NT2/D1 (cell line): ENCODE measurements at regions not wholly inside any gene's neighbourhood (a gene's known extent, or its start where the extent isn't known, plus 50 kb on each side); places are given as distances from the start of the nearest gene placed in this dataset.
"Not testable (repeated sequence)": the region's sequence is repeated elsewhere in the genome, so short reads cannot be mapped to it uniquely, and the experiment has no call there.

Experiments used
- DNase-seq: peaks from one replicate; pipeline ENCODE4 v3.0.0-alpha.2; 2011; ENCODE audit warnings: low read depth, low spot score
- H3K27me3 ChIP-seq: 2 replicates; pipeline ENCODE4 v1.6.0; 2011; ENCODE audit warnings: mild to moderate bottlenecking; ENCODE audit not compliant: insufficient read length, insufficient read depth
- H3K36me3 ChIP-seq: 2 replicates; pipeline ENCODE4 v1.6.1; 2011; ENCODE audit warnings: mild to moderate bottlenecking, low read length, mixed read lengths; ENCODE audit not compliant: insufficient read depth, insufficient read length
- H3K4me1 ChIP-seq: 2 replicates; pipeline ENCODE4 v1.5.1; 2011; ENCODE audit not compliant: insufficient read depth, insufficient read length
- H3K4me3 ChIP-seq: 2 replicates; pipeline ENCODE4 v1.5.1; 2011; ENCODE audit warnings: low read depth; ENCODE audit not compliant: insufficient read length
- H3K9ac ChIP-seq: 2 replicates; pipeline ENCODE4 v1.6.0; 2011; ENCODE audit warnings: low read depth; ENCODE audit not compliant: insufficient read length
- H3K9me3 ChIP-seq: 2 replicates; pipeline ENCODE4 v1.5.1; 2011; ENCODE audit warnings: mild to moderate bottlenecking, low read length; ENCODE audit not compliant: insufficient read depth
- SUZ12 ChIP-seq: IDR thresholded peaks from 2 replicates; pipeline ENCODE4 v1.6.1; 2011; ENCODE audit not compliant: insufficient read length, insufficient read depth; ENCODE audit errors: extremely low read depth
- YY1 ChIP-seq: IDR thresholded peaks from 2 replicates; pipeline ENCODE4 v1.6.1; 2011; ENCODE audit not compliant: insufficient read length, insufficient read depth
- ZNF274 ChIP-seq: IDR thresholded peaks from 2 replicates; pipeline ENCODE4 v1.6.1; 2011; ENCODE audit warnings: mild to moderate bottlenecking, low read depth, low read length

- DNase-seq: no peak
- Histone ChIP-seq H3K9me3 (no peaks in the 10 kb centered on the region), H3K9ac (no peak overlapping the region), H3K27me3 (no peaks in the 10 kb centered on the region), H3K4me1 (no peaks in the 10 kb centered on the region), H3K36me3 (no peaks in the 10 kb centered on the region), H3K4me3 (no peak overlapping the region)
- TF ChIP-seq SUZ12: no peak
- no peak for TF ChIP-seq ZNF274
- no peak for TF ChIP-seq YY1
Observed at GRCh38 chr2:154556607-154557006, 141.9 kb upstream of the KCNJ3 start.

GRCh38 chr2:154557906-154558305, 140.6 kb upstream of the KCNJ3 start:
- Histone ChIP-seq H3K4me1 (no peaks in the 10 kb centered on the region), H3K36me3 (no peaks in the 10 kb centered on the region), H3K4me3 (no peak overlapping the region), H3K27me3 (no peaks in the 10 kb centered on the region), H3K9ac (no peak overlapping the region), H3K9me3 (no peaks in the 10 kb centered on the region)
- TF ChIP-seq YY1 (no peak), ZNF274 (no peak), SUZ12 (no peak)
- no peak for DNase-seq

- Histone ChIP-seq H3K9me3 (peaks cover 10% of the 10 kb centered on the region; the same call in 1 of the 2 replicates), H3K9ac (no peak overlapping the region), H3K36me3 (no peaks in the 10 kb centered on the region), H3K4me1 (no peaks in the 10 kb centered on the region), H3K27me3 (no peaks in the 10 kb centered on the region), H3K4me3 (no peak overlapping the region)
- DNase-seq: no peak
- no peak for TF ChIP-seq YY1
- TF ChIP-seq ZNF274: no peak
- TF ChIP-seq SUZ12: no peak
Observed at GRCh38 chr2:154565433-154565832, 133.1 kb upstream of the KCNJ3 start.

- DNase-seq: no peak
- Histone ChIP-seq H3K36me3 (no peaks in the 10 kb centered on the region), H3K9me3 (peaks cover 10% of the 10 kb centered on the region; the same call in 1 of the 2 replicates), H3K9ac (no peak overlapping the region), H3K27me3 (no peaks in the 10 kb centered on the region), H3K4me3 (no peak overlapping the region), H3K4me1 (no peaks in the 10 kb centered on the region)
- TF ChIP-seq SUZ12: no peak
- TF ChIP-seq ZNF274: no peak
- TF ChIP-seq YY1: no peak
Observed at GRCh38 chr2:154568413-154568812, 130.1 kb upstream of the KCNJ3 start.

- no peak overlapping the region for H3K4me3 ChIP-seq
- peaks cover 7% of the 10 kb centered on the region; the same call in 1 of the 2 replicates for H3K9me3 ChIP-seq
- no peaks in the 10 kb centered on the region for H3K4me1 ChIP-seq
- H3K36me3 ChIP-seq: no peaks in the 10 kb centered on the region
- no peaks in the 10 kb centered on the region for H3K27me3 ChIP-seq
- H3K9ac ChIP-seq: no peak overlapping the region
- TF ChIP-seq SUZ12 (no peak), ZNF274 (no peak), YY1 (no peak)
- DNase-seq: no peak
Observed at GRCh38 chr2:154570501-154570900, 128.0 kb upstream of the KCNJ3 start.

- H3K9ac ChIP-seq, H3K27me3 ChIP-seq, H3K36me3 ChIP-seq, H3K9me3 ChIP-seq, H3K4me3 ChIP-seq, H3K4me1 ChIP-seq, DNase-seq: not testable (repeated sequence)
Observed at GRCh38 chr2:154576699-154577098, 121.8 kb upstream of the KCNJ3 start.

- H3K9ac ChIP-seq: no peak overlapping the region
- no peak overlapping the region for H3K4me3 ChIP-seq
- no peaks in the 10 kb centered on the region for H3K36me3 ChIP-seq
- H3K4me1 ChIP-seq: no peaks in the 10 kb centered on the region
- H3K9me3 ChIP-seq: no peaks in the 10 kb centered on the region
- no peaks in the 10 kb centered on the region for H3K27me3 ChIP-seq
- TF ChIP-seq SUZ12 (no peak), ZNF274 (no peak)
- no peak for DNase-seq
Observed at GRCh38 chr2:154577390-154577789, 121.1 kb upstream of the KCNJ3 start.

- Histone ChIP-seq H3K36me3 (no peaks in the 10 kb centered on the region), H3K9me3 (no peaks in the 10 kb centered on the region), H3K4me3 (no peak overlapping the region), H3K27me3 (no peaks in the 10 kb centered on the region), H3K9ac (no peak overlapping the region), H3K4me1 (no peaks in the 10 kb centered on the region)
- DNase-seq: no peak
- TF ChIP-seq SUZ12 (no peak), ZNF274 (no peak), YY1 (no peak)
Observed at GRCh38 chr2:154580767-154581166, 117.7 kb upstream of the KCNJ3 start.

- not testable (repeated sequence) for H3K27me3 ChIP-seq, H3K9ac ChIP-seq, H3K4me1 ChIP-seq, H3K36me3 ChIP-seq, H3K4me3 ChIP-seq, H3K9me3 ChIP-seq, DNase-seq
Observed at GRCh38 chr2:154582694-154583093, 115.8 kb upstream of the KCNJ3 start.

- DNase-seq, H3K36me3 ChIP-seq, H3K4me3 ChIP-seq, H3K4me1 ChIP-seq, H3K27me3 ChIP-seq, H3K9ac ChIP-seq, H3K9me3 ChIP-seq: not testable (repeated sequence)
Observed at GRCh38 chr2:154583274-154583673, 115.2 kb upstream of the KCNJ3 start.
